ENCODE measurements at regions not wholly inside any gene's neighbourhood (a gene's known extent, or its start where the extent isn't known, plus 50 kb on each side); places are given as distances from the start of the nearest gene placed in this dataset.

DNA sequence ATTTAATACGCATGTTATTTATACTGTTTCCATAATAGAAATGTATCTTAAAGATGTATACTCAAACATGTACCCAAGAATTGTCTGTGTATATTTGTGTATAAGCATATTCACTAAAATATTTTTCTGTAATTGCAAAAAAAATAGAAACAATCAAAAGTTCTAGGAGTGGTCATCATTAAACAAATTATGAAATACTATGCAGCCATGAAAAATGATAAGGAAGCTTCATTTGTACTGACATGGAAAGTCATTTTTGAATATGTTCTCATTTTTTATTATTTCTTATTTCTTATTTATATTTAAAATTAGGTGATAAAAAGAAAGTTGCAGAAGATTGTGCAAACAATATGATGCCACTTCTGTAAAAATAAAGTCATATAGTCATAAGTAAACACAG is 400.0 kb upstream of the AUTS2 start:
- Histone ChIP-seq H4K20me1 (replicated peaks in 1 of 2; ENCODE audit: control insufficient read depth in 1 of 2, insufficient read depth in 2 of 2, low read length in 2 of 2) (no peaks in the 10 kb centered on the region), H3K23me2 (ENCODE audit: low read depth, low read length) (no peaks in the 10 kb centered on the region), H4K8ac (ENCODE audit: extremely low read depth, insufficient read depth, low read length) (no peak overlapping the region), H4K5ac (ENCODE audit: insufficient read length, low read depth, low read length) (no peak overlapping the region), H3K79me2 (ENCODE audit: control insufficient read depth in 1 of 2, insufficient read depth in 2 of 2, low read length in 2 of 2) (no peaks in the 10 kb centered on the region), H2AFZ (ENCODE audit: low read length) (no peak overlapping the region), H3K23ac (ENCODE audit: insufficient read length) (no peak overlapping the region), H3K79me1 (ENCODE audit: low read depth, low read length) (no peaks in the 10 kb centered on the region), H3K27ac (ENCODE audit: low read depth, low read length) (no peak overlapping the region), H3K18ac (ENCODE audit: extremely low read depth, low read length) (no peak overlapping the region), H2BK20ac (ENCODE audit: low read length) (no peak overlapping the region), H2AK5ac (ENCODE audit: low read depth, low read length) (no peak overlapping the region), H3K4me3 (ENCODE audit: extremely low read depth in 1 of 4, insufficient read depth in 2 of 4, low read depth in 3 of 4, low read length in 4 of 4) (no peak overlapping the region), H3K9ac (replicated peaks in 1 of 4; ENCODE audit: extremely low read depth in 1 of 4, low read depth in 3 of 4, low read length in 3 of 4) (no peak overlapping the region), H3K4ac (replicated peaks; ENCODE audit: insufficient read length, low read depth, low read length) (no peak overlapping the region), H3K36me3 (ENCODE audit: control insufficient read depth in 2 of 4, insufficient read depth in 4 of 4, low read length in 3 of 4) (no peaks in the 10 kb centered on the region), H2BK120ac (replicated peaks; ENCODE audit: low read depth, low read length) (no peak overlapping the region), H3K9me3 (ENCODE audit: insufficient read depth in 2 of 2, low read depth in 1 of 2, low read length in 1 of 2) (peaks cover 0 to 3% of the 10 kb centered on the region in 2 experiments; a peak in 1 of 4 replicates), H4K91ac (replicated peaks; ENCODE audit: insufficient read length, low read length) (no peak overlapping the region), H2BK12ac (ENCODE audit: low read depth, low read length) (no peak overlapping the region), H3K4me1 (replicated peaks in 1 of 4; ENCODE audit: control insufficient read depth in 3 of 4, insufficient read depth in 4 of 4, low read length in 3 of 4) (no peaks in the 10 kb centered on the region), H3K56ac (replicated peaks; ENCODE audit: insufficient read length, low read depth, low read length) (no peak overlapping the region), H2BK15ac (ENCODE audit: low read length) (no peak overlapping the region), H3K4me2 (ENCODE audit: insufficient read depth in 1 of 2, low read depth in 2 of 2, low read length in 2 of 2) (no peak overlapping the region), H2BK5ac (ENCODE audit: low read depth, low read length) (no peak overlapping the region), H3K14ac (ENCODE audit: insufficient read length) (no peak overlapping the region), H3K27me3 (replicated peaks in 1 of 4; ENCODE audit: control insufficient read depth in 3 of 4, extremely low read depth in 1 of 4, insufficient read depth in 3 of 4, low read length in 3 of 4) (no peaks in the 10 kb centered on the region)
- DNase-seq (ENCODE audit: low read depth in 1 of 2, low spot score in 2 of 2) (no peak), FAIRE-seq (no peak)
- ChIA-PET CTCF (ENCODE audit: partially characterized antibody) (no interaction called here), POLR2A (ENCODE audit: partially characterized antibody) (no interaction called here)
- 86% methylated on average over 1 of the region's 1 CpG; no CpG with 5 or more reads in 1 of the 2 experiments for WGBS, 2 experiments (ENCODE audit: extremely low coverage in 1 of 2, insufficient coverage in 1 of 2, insufficient read length in 1 of 2, insufficient replicate concordance in 2 of 2, low coverage in 1 of 2, low lambda C conversion rate in 2 of 2, missing lambda C conversion rate in 1 of 2)
- TF ChIP-seq PHF8 (conservative IDR thresholded peaks at IDR 0.05; ENCODE audit: low read depth, low read length) (no peak), POU5F1 (IDR thresholded peaks at IDR 0.05; ENCODE audit: low read depth, low read length) (no peak), SP1 (IDR thresholded peaks at IDR 0.05; ENCODE audit: low read depth, low read length) (no peak), RFX5 (IDR thresholded peaks at IDR 0.05; ENCODE audit: borderline replicate concordance, low read depth, low read length) (no peak), CTBP2 (IDR thresholded peaks at IDR 0.05; ENCODE audit: borderline replicate concordance, insufficient read depth, insufficient read length, low read length) (no peak)
- TF ChIP-seq, protein P1, sequence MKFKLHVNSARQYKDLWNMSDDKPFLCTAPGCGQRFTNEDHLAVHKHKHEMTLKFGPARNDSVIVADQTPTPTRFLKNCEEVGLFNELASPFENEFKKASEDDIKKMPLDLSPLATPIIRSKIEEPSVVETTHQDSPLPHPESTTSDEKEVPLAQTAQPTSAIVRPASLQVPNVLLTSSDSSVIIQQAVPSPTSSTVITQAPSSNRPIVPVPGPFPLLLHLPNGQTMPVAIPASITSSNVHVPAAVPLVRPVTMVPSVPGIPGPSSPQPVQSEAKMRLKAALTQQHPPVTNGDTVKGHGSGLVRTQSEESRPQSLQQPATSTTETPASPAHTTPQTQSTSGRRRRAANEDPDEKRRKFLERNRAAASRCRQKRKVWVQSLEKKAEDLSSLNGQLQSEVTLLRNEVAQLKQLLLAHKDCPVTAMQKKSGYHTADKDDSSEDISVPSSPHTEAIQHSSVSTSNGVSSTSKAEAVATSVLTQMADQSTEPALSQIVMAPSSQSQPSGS (IDR thresholded peaks at IDR 0.05; ENCODE audit: low read length), result no peak

Measured in H1 (cell line).